ENCODE measurements at regions not wholly inside any gene's neighbourhood (a gene's known extent, or its start where the extent isn't known, plus 50 kb on each side); places are given as distances from the start of the nearest gene placed in this dataset.
"Not testable (repeated sequence)": the region's sequence is repeated elsewhere in the genome, so short reads cannot be mapped to it uniquely, and the experiment has no call there.

DNA sequence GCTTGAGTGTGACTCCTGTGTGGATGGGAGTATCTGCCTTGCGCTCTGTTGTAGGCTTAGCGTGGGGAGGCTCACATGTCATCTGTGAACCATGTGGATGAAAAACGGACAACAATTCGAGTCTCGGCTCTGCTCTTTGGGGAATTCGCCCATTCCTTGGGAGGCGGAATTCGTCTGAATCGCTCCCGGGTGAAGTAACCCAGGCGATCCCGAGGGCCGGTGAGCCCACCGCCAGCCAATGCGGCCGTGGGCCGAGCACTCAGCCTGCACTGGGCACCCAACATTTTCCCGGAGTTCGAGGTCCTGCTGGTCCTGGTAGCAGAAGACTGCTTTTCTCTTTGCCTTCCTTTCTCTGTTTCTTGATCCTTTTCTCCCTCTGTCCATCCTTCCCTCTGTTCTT, 3928.5 kb upstream of the OR11H1 start:
- TF ChIP-seq, protein P1, sequence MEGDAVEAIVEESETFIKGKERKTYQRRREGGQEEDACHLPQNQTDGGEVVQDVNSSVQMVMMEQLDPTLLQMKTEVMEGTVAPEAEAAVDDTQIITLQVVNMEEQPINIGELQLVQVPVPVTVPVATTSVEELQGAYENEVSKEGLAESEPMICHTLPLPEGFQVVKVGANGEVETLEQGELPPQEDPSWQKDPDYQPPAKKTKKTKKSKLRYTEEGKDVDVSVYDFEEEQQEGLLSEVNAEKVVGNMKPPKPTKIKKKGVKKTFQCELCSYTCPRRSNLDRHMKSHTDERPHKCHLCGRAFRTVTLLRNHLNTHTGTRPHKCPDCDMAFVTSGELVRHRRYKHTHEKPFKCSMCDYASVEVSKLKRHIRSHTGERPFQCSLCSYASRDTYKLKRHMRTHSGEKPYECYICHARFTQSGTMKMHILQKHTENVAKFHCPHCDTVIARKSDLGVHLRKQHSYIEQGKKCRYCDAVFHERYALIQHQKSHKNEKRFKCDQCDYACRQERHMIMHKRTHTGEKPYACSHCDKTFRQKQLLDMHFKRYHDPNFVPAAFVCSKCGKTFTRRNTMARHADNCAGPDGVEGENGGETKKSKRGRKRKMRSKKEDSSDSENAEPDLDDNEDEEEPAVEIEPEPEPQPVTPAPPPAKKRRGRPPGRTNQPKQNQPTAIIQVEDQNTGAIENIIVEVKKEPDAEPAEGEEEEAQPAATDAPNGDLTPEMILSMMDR (IDR thresholded peaks at IDR 0.05) = not testable (repeated sequence)
- not testable (repeated sequence) for TF ChIP-seq EP300 (IDR thresholded peaks at IDR 0.05)
